HAP-1 (cell line): ENCODE measurements at regions not wholly inside any gene's neighbourhood (a gene's known extent, or its start where the extent isn't known, plus 50 kb on each side); places are given as distances from the start of the nearest gene placed in this dataset.

Experiments
- DNase-seq, 2 experiments: peaks; one replicate each; pipeline ENCODE4 v3.0.0-alpha.2; 2016 to 2020; ENCODE audit warnings: low spot score in 2 of 2
- H3K27me3 ChIP-seq: fragments of 250-450 bp; sonication (Bioruptor Pico); 2 replicates; pipeline ENCODE4 v1.5.1; 2020; ENCODE audit warnings: low read depth, mild to moderate bottlenecking, moderate library complexity
- H3K36me3 ChIP-seq: fragments of 250-450 bp; sonication (Bioruptor Pico); replicated peaks from 2 replicates; pipeline ENCODE4 v1.5.1; 2020; ENCODE audit warnings: mild to moderate bottlenecking
- H3K4me1 ChIP-seq: fragments of 250-450 bp; sonication (Bioruptor Pico); 2 replicates; pipeline ENCODE4 v1.5.1; 2020; ENCODE audit warnings: mild to moderate bottlenecking
- H3K4me3 ChIP-seq: fragments of 250-450 bp; sonication (Bioruptor Pico); 2 replicates; pipeline ENCODE4 v1.5.1; 2020; ENCODE audit warnings: mild to moderate bottlenecking, moderate library complexity
- H3K9me3 ChIP-seq: fragments of 250-450 bp; sonication (Bioruptor Pico); 2 replicates; pipeline ENCODE4 v1.5.1; 2020; ENCODE audit warnings: mild to moderate bottlenecking, moderate library complexity
- in situ Hi-C: fragments of 300-500 bp; cut with MboI; formaldehyde crosslinking; loops from 3 replicates; pipeline ENCODE4 v1.14.3; 2020; ENCODE audit warnings: low sequenced_read_pairs, inconsistent platforms, mixed read lengths

DNA sequence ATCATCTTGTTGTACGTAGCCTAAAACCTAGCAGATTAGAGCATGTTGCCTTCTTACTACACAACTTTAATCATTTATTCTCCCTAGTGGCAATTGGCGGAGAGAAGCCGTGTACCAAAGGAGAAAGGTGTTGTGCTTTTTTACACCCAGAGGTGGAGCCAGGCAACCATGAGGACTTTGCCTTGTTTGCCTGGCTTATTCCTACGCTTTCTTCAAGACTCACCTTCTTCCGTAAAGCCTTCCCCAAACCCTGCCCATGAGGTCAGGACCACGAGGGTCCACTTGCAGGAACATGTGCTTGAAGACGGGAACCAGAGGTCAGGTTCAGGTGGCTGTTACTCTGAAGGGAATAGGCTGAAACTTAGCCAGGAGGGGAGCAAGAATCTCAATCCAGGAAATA is 290.5 kb downstream of the RAB28 start:
- H3K27me3 ChIP-seq, result no peaks in the 10 kb centered on the region
- no peak overlapping the region for H3K4me3 ChIP-seq
- H3K9me3 ChIP-seq, result no peaks in the 10 kb centered on the region
- H3K4me1 ChIP-seq, result no peaks in the 10 kb centered on the region
- no peaks in the 10 kb centered on the region for H3K36me3 ChIP-seq
- in situ Hi-C loops, result no loop called here
- no peak for DNase-seq

DNA sequence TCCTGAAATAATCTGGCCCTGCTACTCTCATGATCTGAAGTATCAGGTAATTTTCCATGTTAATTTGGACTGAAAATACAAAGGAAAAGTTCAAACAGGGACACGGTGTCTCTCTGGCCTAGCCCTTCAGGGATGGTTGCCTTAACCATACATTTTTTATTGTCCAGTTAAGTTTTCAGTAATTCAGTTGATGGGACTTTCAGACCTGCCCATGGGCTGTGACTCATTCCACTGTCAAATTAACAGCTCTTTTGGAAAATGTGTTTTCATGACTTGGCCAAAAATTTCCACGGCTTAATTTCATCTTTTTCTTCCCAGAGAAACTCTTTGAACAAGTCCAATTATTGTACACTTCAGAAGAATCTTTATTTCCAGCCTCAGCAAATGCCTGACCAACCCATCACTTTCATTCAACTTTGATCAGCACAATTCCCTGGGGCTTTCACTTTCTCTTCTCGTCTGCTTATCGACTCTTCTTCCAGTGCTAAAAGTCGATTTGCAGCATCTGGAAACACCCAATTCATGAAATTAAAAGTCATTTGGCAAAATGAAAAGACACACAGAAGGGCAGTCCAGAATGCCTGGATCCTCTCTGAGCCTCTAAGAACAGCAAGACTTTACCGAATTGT is 293.9 kb downstream of the RAB28 start:
- Histone ChIP-seq H3K36me3 (no peaks in the 10 kb centered on the region), H3K4me3 (no peak overlapping the region), H3K4me1 (no peaks in the 10 kb centered on the region), H3K9me3 (no peaks in the 10 kb centered on the region), H3K27me3 (no peaks in the 10 kb centered on the region)
- no peak for DNase-seq
- in situ Hi-C loops, result no loop called here

DNA sequence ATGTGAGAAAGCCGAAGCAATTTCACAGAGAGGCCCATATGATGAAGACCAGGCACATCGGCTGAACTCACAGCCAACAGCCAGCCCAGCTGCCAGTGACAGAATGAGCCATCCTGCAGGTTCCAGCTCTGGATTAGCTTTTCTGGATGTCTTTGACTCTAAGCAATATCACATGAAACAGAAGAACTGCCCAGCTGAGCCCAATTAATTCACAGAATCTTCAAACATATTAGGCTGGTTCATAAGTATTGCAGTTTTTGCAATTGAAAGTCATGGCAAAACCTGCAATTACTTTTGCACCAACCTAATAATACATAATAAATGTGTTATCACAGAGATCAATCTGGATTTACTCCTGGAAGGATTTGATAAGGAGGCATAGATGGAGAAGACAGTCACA is 299.9 kb downstream of the RAB28 start:
- Histone ChIP-seq H3K4me1 (no peaks in the 10 kb centered on the region), H3K9me3 (no peaks in the 10 kb centered on the region), H3K4me3 (no peak overlapping the region), H3K27me3 (no peaks in the 10 kb centered on the region), H3K36me3 (no peaks in the 10 kb centered on the region)
- in situ Hi-C loops, result no loop called here
- DNase-seq, result no peak

DNA sequence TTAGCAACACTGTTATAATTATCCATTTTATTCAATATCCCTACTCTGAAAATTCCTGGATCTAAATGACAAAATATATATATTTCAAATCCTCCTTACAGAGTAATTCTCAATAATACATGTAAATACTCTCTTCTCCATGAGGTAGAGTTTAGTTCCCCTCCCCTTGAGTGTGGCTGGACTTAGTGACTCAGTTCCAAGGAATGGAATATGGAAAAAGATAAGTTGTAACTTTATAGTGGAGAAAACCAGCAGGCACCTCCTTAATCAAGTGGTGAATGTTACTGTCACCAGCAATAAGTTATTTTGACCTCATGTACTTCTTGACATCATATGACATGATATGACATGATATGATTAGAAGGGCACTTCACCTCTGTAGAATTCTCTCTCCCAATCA is 302.0 kb downstream of the RAB28 start:
- Histone ChIP-seq H3K36me3 (no peaks in the 10 kb centered on the region), H3K4me3 (no peak overlapping the region), H3K9me3 (no peaks in the 10 kb centered on the region), H3K27me3 (no peaks in the 10 kb centered on the region), H3K4me1 (no peaks in the 10 kb centered on the region)
- DNase-seq, result no peak
- in situ Hi-C loops, result no loop called here

DNA sequence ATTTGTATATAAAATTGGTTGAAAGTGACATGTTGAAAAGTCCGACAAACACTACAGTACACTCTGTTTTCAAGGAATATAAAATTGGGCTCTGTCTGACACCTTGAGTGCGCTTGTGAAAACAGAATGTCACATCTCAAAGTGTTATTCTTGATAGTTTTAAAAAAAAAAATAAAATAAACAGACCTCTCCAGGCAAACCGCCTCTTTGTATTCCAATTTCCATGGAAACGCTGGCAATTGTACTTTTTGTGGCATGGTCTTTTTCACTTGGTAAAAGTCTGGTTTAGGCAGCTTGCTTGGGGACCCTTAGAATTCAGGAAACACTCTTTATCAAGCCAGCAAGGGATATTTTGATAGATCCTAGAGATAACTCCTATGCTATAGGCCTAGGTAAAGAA is 302.5 kb downstream of the RAB28 start:
- no peak overlapping the region for H3K4me3 ChIP-seq
- H3K4me1 ChIP-seq, result no peaks in the 10 kb centered on the region
- H3K9me3 ChIP-seq, result no peaks in the 10 kb centered on the region
- in situ Hi-C loops, result no loop called here
- H3K36me3 ChIP-seq, result no peaks in the 10 kb centered on the region; the same call in 1 of the 2 replicates
- H3K27me3 ChIP-seq, result no peaks in the 10 kb centered on the region
- no peak for DNase-seq

DNA sequence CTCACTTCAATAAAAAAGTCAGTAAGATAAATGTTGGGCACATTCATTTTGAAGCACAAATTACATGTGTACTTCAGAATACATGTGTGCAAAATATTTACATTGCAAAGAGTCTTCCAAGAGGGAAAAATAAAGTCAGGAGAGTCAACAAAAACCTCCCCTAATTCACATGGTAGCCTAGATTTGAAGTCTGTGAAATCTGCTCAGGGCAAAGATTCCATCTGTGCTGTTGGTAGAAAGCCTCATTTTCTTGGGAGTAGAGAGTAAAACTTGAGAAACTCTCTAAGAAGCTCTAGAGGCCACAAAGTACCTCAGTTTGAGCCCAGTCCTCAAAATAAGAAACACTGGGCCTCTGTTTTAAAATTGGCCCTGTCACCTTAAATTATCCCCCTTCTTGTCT is 303.4 kb downstream of the RAB28 start:
- H3K9me3 ChIP-seq, result no peaks in the 10 kb centered on the region
- in situ Hi-C loops, result no loop called here
- DNase-seq, result no peak
- H3K4me3 ChIP-seq, result no peak overlapping the region
- no peaks in the 10 kb centered on the region for H3K4me1 ChIP-seq
- H3K27me3 ChIP-seq, result no peaks in the 10 kb centered on the region
- H3K36me3 ChIP-seq, result no peaks in the 10 kb centered on the region; the same call in 1 of the 2 replicates

DNA sequence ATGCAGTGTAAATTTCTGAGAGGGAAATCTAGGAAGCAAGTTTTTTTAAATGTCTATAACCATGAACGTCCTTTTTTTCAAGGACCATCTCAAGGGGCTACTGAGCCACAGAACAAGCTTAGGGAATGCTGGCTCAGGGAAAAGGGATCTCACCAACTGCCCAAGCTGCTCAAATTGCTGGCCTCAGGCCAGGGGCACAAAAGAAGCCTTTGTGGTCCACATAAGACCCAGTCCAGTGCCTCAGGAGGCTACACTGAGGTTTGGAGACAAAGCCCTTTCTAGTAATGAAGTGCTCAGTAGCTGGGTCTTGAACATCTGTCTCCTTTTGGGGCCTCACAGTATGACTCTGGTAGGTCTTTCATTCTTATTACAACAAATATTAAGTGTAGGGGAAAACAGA is 305.5 kb downstream of the RAB28 start:
- in situ Hi-C loops, result no loop called here
- H3K4me3 ChIP-seq, result no peak overlapping the region
- no peak for DNase-seq
- no peaks in the 10 kb centered on the region for H3K27me3 ChIP-seq
- no peaks in the 10 kb centered on the region for H3K9me3 ChIP-seq
- H3K4me1 ChIP-seq, result no peaks in the 10 kb centered on the region; the same call in 1 of the 2 replicates
- no peaks in the 10 kb centered on the region; the same call in 1 of the 2 replicates for H3K36me3 ChIP-seq

DNA sequence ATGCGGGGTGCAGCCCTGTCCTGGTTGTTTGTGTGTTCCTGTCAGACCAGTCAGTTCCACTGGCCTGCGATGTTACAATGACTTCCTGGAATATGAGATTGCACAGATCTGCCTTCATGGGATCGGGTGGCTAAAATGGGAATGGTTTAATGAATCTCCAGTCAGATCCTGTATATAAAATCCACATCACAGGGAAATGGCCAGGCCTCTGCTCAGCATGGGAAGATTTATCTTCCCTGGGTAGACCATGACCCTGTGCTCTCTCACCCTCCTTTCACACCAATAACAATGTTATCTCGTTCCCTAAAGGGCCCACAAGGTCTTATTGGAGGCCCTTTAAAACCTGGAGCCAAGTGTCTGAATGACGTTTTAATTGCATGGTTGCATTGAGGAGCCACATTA is 307.4 kb downstream of the RAB28 start:
- H3K9me3 ChIP-seq, result no peaks in the 10 kb centered on the region
- no peak for DNase-seq
- in situ Hi-C loops, result no loop called here
- H3K4me1 ChIP-seq, result no peaks in the 10 kb centered on the region; the same call in 1 of the 2 replicates
- no peak overlapping the region for H3K4me3 ChIP-seq
- no peaks in the 10 kb centered on the region; the same call in 1 of the 2 replicates for H3K36me3 ChIP-seq
- no peaks in the 10 kb centered on the region for H3K27me3 ChIP-seq

DNA sequence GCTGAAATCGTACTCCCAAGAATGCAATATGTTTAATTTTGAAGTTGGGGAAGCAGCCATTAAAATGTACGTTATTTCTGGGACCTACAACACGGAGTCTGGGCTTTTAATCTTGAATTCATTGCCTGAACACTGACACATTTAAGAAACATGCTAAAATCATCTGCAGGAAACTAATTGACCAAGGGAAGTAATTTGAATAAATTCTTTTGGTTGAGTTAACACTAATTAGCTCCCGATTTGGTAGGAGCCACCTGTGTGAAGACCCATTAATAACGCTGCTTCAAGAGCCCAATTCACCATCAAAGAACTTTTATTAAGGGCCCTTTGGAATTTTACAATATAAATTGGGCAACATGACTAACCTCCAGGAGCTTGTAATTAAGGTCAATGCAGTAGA is 309.2 kb downstream of the RAB28 start:
- Histone ChIP-seq H3K4me3 (no peak overlapping the region), H3K9me3 (no peaks in the 10 kb centered on the region), H3K4me1 (no peaks in the 10 kb centered on the region; the same call in 1 of the 2 replicates), H3K27me3 (no peaks in the 10 kb centered on the region), H3K36me3 (no peaks in the 10 kb centered on the region; the same call in 1 of the 2 replicates)
- in situ Hi-C loops, result no loop called here
- DNase-seq, result no peak

DNA sequence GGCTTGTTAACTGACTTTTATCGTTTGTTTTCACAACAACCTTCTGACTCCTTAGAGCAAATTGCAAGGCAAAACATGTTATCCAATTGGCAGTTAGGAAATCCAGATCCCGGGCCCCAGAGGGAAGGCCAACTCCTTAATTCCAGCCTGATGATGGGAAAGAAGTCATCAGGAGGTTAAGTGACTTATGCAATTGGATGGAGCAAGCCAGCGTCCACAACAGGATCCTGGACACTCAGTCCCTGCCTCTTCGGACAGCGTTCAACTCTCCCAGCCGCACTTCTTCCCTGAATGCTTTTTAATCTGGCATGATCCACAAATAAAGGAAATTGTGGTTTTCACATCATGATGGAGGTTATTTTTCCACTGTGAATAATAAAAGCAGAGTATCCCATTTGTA is 310.1 kb downstream of the RAB28 start:
- Histone ChIP-seq H3K9me3 (no peaks in the 10 kb centered on the region), H3K4me3 (no peak overlapping the region), H3K27me3 (no peaks in the 10 kb centered on the region), H3K4me1 (no peaks in the 10 kb centered on the region; the same call in 1 of the 2 replicates), H3K36me3 (no peaks in the 10 kb centered on the region; the same call in 1 of the 2 replicates)
- DNase-seq, result no peak
- in situ Hi-C loops, result no loop called here

DNA sequence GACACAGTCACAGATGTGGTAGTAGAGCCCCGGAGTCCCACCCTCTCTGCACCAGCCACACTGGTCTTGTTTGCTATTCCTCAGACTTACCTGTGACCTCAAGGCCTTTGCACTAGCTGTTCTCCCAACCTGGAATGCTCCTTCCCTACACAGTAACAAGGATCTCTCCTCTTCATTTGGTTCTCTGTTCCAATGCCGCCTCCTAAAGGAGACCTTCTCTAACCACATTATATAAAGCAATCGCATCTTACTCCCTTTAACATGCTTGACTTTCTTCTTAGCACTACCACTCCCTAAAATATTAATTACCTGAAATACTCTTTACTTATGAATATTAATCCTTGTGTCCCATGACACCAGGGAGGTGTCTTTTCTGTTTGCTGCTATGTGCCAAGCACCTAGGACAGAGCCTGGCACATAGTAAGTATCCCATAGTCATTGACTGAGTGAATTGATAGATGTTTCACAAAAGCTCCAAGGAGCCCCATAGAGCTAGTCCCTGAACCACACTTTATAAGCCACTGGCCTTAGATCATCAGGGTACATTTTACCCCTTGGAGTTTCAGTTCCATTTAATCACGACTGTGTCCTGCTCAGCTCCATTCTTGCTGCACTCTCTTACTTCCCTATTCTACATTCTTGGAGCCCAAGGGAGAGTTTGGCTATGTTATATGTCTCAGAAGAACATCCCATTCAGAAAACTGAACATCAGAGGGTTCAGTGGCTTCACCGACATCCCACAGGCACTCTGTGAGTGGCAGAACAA is 312.7 kb downstream of the RAB28 start:
- Histone ChIP-seq H3K9me3 (no peaks in the 10 kb centered on the region), H3K4me1 (no peaks in the 10 kb centered on the region; the same call in 1 of the 2 replicates), H3K4me3 (no peak overlapping the region), H3K36me3 (no peaks in the 10 kb centered on the region; the same call in 1 of the 2 replicates), H3K27me3 (no peaks in the 10 kb centered on the region)
- DNase-seq, result no peak
- in situ Hi-C loops, result no loop called here

DNA sequence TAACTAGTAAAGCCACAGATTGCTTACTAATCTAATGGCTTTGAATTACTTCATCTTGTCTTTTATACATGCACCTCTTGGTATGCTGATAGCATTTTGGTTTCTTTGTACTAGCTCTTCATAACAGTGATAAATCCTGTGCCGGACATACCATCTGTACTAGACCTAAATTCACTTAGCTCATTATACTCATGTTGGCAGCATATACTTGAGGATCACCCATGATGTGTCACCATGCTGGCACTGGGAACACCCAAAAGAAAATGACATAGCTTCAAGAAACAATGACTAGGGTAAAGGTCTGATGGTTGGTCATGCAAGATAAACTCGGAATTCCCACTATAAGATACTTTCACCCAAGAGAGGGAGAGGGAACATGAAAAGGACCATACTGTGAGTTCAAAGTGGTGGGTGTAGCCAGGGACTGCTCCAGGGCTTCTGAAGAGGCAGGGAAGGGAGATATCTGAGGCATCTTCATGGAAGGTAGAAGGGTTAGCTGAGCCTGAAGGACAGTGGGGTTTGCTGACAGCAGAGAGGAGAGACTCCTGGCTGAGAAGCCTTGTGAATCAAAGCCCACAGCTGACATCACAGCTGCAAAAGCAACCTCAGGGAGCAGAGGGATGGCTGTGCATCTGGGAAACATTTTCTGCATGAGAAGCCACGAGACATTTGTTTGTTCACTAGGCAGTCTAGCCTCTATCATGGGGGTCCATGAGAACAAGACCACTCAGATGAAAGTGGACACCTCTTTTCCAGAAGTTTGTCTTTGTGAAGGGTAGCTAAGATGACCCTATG is 314.2 kb downstream of the RAB28 start:
- DNase-seq, result no peak
- Histone ChIP-seq H3K27me3 (no peaks in the 10 kb centered on the region), H3K4me3 (no peak overlapping the region), H3K36me3 (no peaks in the 10 kb centered on the region), H3K4me1 (no peaks in the 10 kb centered on the region; the same call in 1 of the 2 replicates), H3K9me3 (no peaks in the 10 kb centered on the region)
- in situ Hi-C loops, result no loop called here

DNA sequence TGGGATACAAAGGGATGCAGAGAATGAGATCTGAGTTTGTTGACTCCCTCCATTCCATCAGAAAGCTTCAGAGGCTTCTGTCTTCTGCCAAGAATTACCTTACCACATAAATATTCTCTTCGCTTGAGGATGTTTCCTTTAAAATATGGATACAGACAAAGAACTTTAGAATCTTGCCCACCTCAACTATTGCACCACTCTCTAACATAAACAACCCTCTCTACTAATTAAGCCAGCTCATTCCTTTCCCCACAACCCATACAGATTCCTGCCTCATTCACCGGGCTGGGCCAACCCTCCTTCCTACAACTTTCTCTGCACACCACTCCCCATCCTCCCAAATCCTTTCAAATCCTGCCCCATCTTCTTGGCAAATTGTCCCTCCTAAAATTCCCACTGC is 315.8 kb downstream of the RAB28 start:
- DNase-seq, result no peak
- Histone ChIP-seq H3K27me3 (no peaks in the 10 kb centered on the region), H3K9me3 (no peaks in the 10 kb centered on the region), H3K4me3 (no peak overlapping the region), H3K4me1 (no peaks in the 10 kb centered on the region), H3K36me3 (no peaks in the 10 kb centered on the region)
- in situ Hi-C loops, result no loop called here

DNA sequence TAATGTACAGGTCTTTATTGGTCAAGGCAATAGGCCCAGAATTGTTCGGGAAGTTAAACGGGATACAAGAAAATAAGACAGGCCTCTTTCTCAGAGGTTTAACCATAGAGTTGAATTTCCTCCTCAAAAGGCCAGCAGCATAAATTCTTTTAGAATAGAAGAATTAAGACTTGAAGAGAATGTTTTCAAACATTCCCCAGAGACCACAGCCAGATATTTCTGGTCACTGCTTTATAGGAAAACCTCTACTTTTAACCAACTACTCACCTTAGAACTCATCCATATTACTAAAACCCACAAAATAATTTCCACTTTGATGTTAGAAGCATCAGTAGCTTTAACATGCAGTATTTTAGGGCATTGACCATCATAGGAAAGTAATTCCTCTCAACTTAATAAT is 317.9 kb downstream of the RAB28 start:
- DNase-seq, result no peak
- H3K36me3 ChIP-seq, result no peaks in the 10 kb centered on the region
- no peaks in the 10 kb centered on the region for H3K9me3 ChIP-seq
- H3K4me1 ChIP-seq, result no peaks in the 10 kb centered on the region
- in situ Hi-C loops, result no loop called here
- no peak overlapping the region for H3K4me3 ChIP-seq
- no peaks in the 10 kb centered on the region for H3K27me3 ChIP-seq
